H1 (cell line): ENCODE measurements at regions not wholly inside any gene's neighbourhood (a gene's known extent, or its start where the extent isn't known, plus 50 kb on each side); places are given as distances from the start of the nearest gene placed in this dataset.

Experiments used
- ATF3 ChIP-seq: IDR thresholded peaks from 2 replicates; pipeline ENCODE4 v1.6.1; 2011; ENCODE audit warnings: low read depth, mild to moderate bottlenecking, low read length; ENCODE audit not compliant: insufficient read depth
- CTCF ChIP-seq, 3 experiments: IDR thresholded peaks; 1 replicate in 2 of 3; 2 replicates in 1 of 3; pipeline versions ENCODE4 v1.5.1 to v1.6.1; 2011; ENCODE audit warnings: low read length in 3 of 3, mild to moderate bottlenecking in 3 of 3, inconsistent platforms in 2 of 3, low read depth in 1 of 3, moderate library complexity in 1 of 3; ENCODE audit not compliant: insufficient read depth in 1 of 3; ENCODE audit errors: control extremely low read depth in 1 of 3
- SIX5 ChIP-seq: IDR thresholded peaks from 2 replicates; pipeline ENCODE4 v1.6.1; 2011; ENCODE audit warnings: mild to moderate bottlenecking, low read depth, low read length

GRCh38 chr9:23220171-23220570 is 605.9 kb downstream of the ELAVL2 start:
- no peak for TF ChIP-seq ATF3
- no peak for TF ChIP-seq CTCF (IDR thresholded peaks at IDR 0.05; ENCODE audit: control extremely low read depth in 1 of 3, insufficient read depth in 1 of 3, low read depth in 1 of 3, low read length in 3 of 3)
- no peak for TF ChIP-seq SIX5
